ENCODE measurements at regions not wholly inside any gene's neighbourhood (a gene's known extent, or its start where the extent isn't known, plus 50 kb on each side); places are given as distances from the start of the nearest gene placed in this dataset.

GRCh38 chr4:151567056-151567455 is 158.1 kb downstream of the FHIP1A start:
- H3K9me3 Mint-ChIP-seq (ENCODE audit: low read depth, unreplicated experiment), result no peaks in the 10 kb centered on the region
- intact Hi-C loops (cut with micrococcal nuclease; ENCODE audit: unreplicated experiment), result no loop called here
- no TSS peak for BruUV-seq (replicated peaks)
- no peak for DNase-seq
- TF ChIP-seq, protein P1, sequence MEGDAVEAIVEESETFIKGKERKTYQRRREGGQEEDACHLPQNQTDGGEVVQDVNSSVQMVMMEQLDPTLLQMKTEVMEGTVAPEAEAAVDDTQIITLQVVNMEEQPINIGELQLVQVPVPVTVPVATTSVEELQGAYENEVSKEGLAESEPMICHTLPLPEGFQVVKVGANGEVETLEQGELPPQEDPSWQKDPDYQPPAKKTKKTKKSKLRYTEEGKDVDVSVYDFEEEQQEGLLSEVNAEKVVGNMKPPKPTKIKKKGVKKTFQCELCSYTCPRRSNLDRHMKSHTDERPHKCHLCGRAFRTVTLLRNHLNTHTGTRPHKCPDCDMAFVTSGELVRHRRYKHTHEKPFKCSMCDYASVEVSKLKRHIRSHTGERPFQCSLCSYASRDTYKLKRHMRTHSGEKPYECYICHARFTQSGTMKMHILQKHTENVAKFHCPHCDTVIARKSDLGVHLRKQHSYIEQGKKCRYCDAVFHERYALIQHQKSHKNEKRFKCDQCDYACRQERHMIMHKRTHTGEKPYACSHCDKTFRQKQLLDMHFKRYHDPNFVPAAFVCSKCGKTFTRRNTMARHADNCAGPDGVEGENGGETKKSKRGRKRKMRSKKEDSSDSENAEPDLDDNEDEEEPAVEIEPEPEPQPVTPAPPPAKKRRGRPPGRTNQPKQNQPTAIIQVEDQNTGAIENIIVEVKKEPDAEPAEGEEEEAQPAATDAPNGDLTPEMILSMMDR (IDR thresholded peaks at IDR 0.05; ENCODE audit: unreplicated experiment), result no peak
- peaks cover 15% of the 10 kb centered on the region for H3K4me1 Mint-ChIP-seq (ENCODE audit: low read depth, unreplicated experiment)
- H3K4me3 Mint-ChIP-seq (ENCODE audit: low read depth, unreplicated experiment), result no peak overlapping the region
- H3K27me3 Mint-ChIP-seq (ENCODE audit: unreplicated experiment), result no peaks in the 10 kb centered on the region
- no peak overlapping the region for H3K27ac Mint-ChIP-seq (ENCODE audit: unreplicated experiment)
- CTCF ChIA-PET, result no interaction called here
- H3K36me3 Mint-ChIP-seq (ENCODE audit: insufficient read depth, unreplicated experiment), result no peaks in the 10 kb centered on the region

DNA sequence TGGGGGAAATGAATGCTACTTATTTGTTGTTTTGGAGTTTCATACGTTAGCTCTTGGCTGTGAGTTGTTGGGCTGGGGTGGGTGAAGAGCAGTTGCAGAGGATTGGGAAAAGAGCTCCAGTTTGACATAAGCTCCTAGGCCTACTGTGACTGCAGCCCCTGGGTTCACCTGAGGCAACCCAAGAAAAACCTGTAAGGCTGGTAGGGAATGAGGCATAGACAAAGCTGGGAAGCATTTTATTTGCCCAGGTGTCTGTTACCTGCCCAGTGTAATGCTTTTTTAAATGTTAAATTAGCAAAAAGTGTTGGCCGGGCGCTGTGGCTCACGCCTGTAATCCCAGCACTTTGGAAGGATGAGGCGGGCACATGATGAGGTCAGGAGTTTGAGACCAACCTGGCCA is 160.0 kb downstream of the FHIP1A start:
- no peaks in the 10 kb centered on the region for H3K27me3 Mint-ChIP-seq (ENCODE audit: unreplicated experiment)
- intact Hi-C loops (cut with micrococcal nuclease; ENCODE audit: unreplicated experiment), result no loop called here
- TSS peak; percentile 23 for BruUV-seq (replicated peaks)

DNA sequence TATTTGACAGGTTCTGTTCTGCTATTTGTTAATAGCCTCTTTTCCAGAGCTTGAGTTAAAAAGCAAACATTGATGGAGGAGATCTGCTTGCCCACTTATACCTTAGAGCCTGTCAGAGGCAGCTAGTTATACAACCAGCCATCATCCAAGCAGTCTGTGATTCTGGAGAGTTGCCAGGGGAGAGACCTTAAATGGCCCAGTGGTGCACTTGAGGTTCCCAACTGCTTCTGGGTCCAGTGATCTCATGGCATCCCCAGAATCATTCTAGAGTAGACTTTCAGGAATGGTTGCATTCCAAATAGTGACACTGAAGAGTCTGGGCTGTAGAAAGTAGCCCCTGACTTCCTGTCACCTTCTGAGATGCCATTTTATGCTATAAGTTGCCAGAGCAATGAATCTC is 160.7 kb downstream of the FHIP1A start:
- TF ChIP-seq, protein P1 (IDR thresholded peaks at IDR 0.05; ENCODE audit: unreplicated experiment), result no peak

More for the DNA sequence above, 160.0 kb downstream of the FHIP1A start:
- H3K36me3 Mint-ChIP-seq (ENCODE audit: insufficient read depth, unreplicated experiment), result no peaks in the 10 kb centered on the region
- H3K27ac Mint-ChIP-seq (ENCODE audit: unreplicated experiment), result no peak overlapping the region
- no peak for DNase-seq
- TF ChIP-seq, protein P1 (IDR thresholded peaks at IDR 0.05; ENCODE audit: unreplicated experiment), result no peak
- H3K4me1 Mint-ChIP-seq (ENCODE audit: low read depth, unreplicated experiment), result peaks cover 7% of the 10 kb centered on the region
- no peaks in the 10 kb centered on the region for H3K9me3 Mint-ChIP-seq (ENCODE audit: low read depth, unreplicated experiment)
- H3K4me3 Mint-ChIP-seq (ENCODE audit: low read depth, unreplicated experiment), result no peak overlapping the region
- CTCF ChIA-PET, result no interaction called here

GRCh38 chr4:151573474-151573873 is 164.5 kb downstream of the FHIP1A start:
- TF ChIP-seq, protein P1 (IDR thresholded peaks at IDR 0.05; ENCODE audit: unreplicated experiment), result no peak
- DNase-seq, result no peak
- peaks cover 3% of the 10 kb centered on the region for H3K36me3 Mint-ChIP-seq (ENCODE audit: insufficient read depth, unreplicated experiment)
- H3K4me1 Mint-ChIP-seq (ENCODE audit: low read depth, unreplicated experiment), result peaks cover 5% of the 10 kb centered on the region
- no peaks in the 10 kb centered on the region for H3K27me3 Mint-ChIP-seq (ENCODE audit: unreplicated experiment)
- BruUV-seq (replicated peaks), result no TSS peak
- H3K4me3 Mint-ChIP-seq (ENCODE audit: low read depth, unreplicated experiment), result no peak overlapping the region
- no peaks in the 10 kb centered on the region for H3K9me3 Mint-ChIP-seq (ENCODE audit: low read depth, unreplicated experiment)
- H3K27ac Mint-ChIP-seq (ENCODE audit: unreplicated experiment), result no peak overlapping the region
- CTCF ChIA-PET, result no interaction called here
- intact Hi-C loops (cut with micrococcal nuclease; ENCODE audit: unreplicated experiment), result no loop called here

More for the DNA sequence above, 160.7 kb downstream of the FHIP1A start:
- Mint-ChIP-seq H3K4me3 (ENCODE audit: low read depth, unreplicated experiment) (no peak overlapping the region), H3K27me3 (ENCODE audit: unreplicated experiment) (no peaks in the 10 kb centered on the region), H3K9me3 (ENCODE audit: low read depth, unreplicated experiment) (no peaks in the 10 kb centered on the region), H3K27ac (ENCODE audit: unreplicated experiment) (no peak overlapping the region), H3K36me3 (ENCODE audit: insufficient read depth, unreplicated experiment) (no peaks in the 10 kb centered on the region), H3K4me1 (ENCODE audit: low read depth, unreplicated experiment) (peaks cover 7% of the 10 kb centered on the region)
- DNase-seq, result no peak
- BruUV-seq (replicated peaks), result no TSS peak
- intact Hi-C loops (cut with micrococcal nuclease; ENCODE audit: unreplicated experiment), result no loop called here
- CTCF ChIA-PET, result no interaction called here

Measured in Calu3 (cell line).